Psoas muscle (tissue), 7 donors: ENCODE measurements at regions not wholly inside any gene's neighbourhood (a gene's known extent, or its start where the extent isn't known, plus 50 kb on each side); places are given as distances from the start of the nearest gene placed in this dataset.

Source experiments
- ATAC-seq, 4 donors: fragments of 200-7000 bp; cut with Tn5 transposase; one replicate each; pipeline ENCODE4 v1.9.1; 2020; ENCODE audit warnings: moderate library complexity in 3 of 4, mild to moderate bottlenecking in 2 of 4
- DNase-seq, 2 donors: peaks; one replicate each; pipeline ENCODE4 v3.0.0-alpha.2; 2020
- H3K27ac ChIP-seq: fragments of 200-600 bp; one replicate; pipeline ENCODE4 v1.8.0; 2022
- H3K27me3 ChIP-seq, 3 donors: fragments of 200-600 bp in 1 of 3; one replicate each; pipeline versions ENCODE4 v1.6.1 to v1.8.0; 2013 to 2022; ENCODE audit warnings: low read length in 2 of 3, mild to moderate bottlenecking in 2 of 3, moderate library complexity in 1 of 3; ENCODE audit not compliant: insufficient read depth in 3 of 3
- H3K36me3 ChIP-seq, 2 donors: fragments of 200-600 bp in 1 of 2; one replicate each; pipeline versions ENCODE4 v1.6.1 to v1.8.0; 2013 to 2022; ENCODE audit warnings: low read depth in 1 of 2, mild to moderate bottlenecking in 1 of 2, moderate library complexity in 1 of 2; ENCODE audit not compliant: insufficient read depth in 1 of 2
- H3K4me1 ChIP-seq: fragments of 200-600 bp; one replicate; pipeline ENCODE4 v1.8.0; 2022
- H3K4me3 ChIP-seq: fragments of 200-600 bp; one replicate; pipeline ENCODE4 v1.8.0; 2022; ENCODE audit warnings: mild to moderate bottlenecking
- H3K9me3 ChIP-seq: fragments of 200-600 bp; one replicate; pipeline ENCODE4 v1.8.0; 2022
- WGBS, 3 donors: extraction: QIAGEN DNeasy Blood & Tissue Kit; methylation state at CpG; one replicate each; pipeline versions ENCODE4 v1.1.6 to v1.1.7; 2013; 5-methylcytosine and 5-hydroxymethylcytosine counted together
- intact Hi-C, 2 donors: fragments of 100-400 bp; cut with DNase I; formaldehyde crosslinking; loops; one replicate each; pipeline versions ENCODE4 v1.11.0 to v1.14.2; 2022
- TF ChIP-seq, protein P1 (sequence below): fragments of 200-600 bp; IDR thresholded peaks from one replicate; pipeline ENCODE4 v1.8.0; 2022; ENCODE audit warnings: antibody characterized with exemption
- donor health status: healthy with polysubstance abuse.
- donor health status: DM: no; HTN: no; CAD: no; lungs with moderate emphysema.
- donor health status: Bipolar disorder and iron deficiency.
- donor health status: healthy.
- donor health status: DM: yes; HTN: yes; CAD: no.
- donor health status: DM: no; HTN: no; CAD: no.
- donor health status: DM: yes; HTN: yes; CAD: no.

- no peaks in the 10 kb centered on the region for H3K36me3 ChIP-seq
- no peaks in the 10 kb centered on the region for H3K27me3 ChIP-seq
- H3K27ac ChIP-seq: no peak overlapping the region
- no peak overlapping the region for H3K4me3 ChIP-seq
- no peaks in the 10 kb centered on the region for H3K4me1 ChIP-seq
- WGBS, 3 donors: 21 to 39% (median 28%) methylated on average over 4 of the region's 4 CpGs
- no peaks in the 10 kb centered on the region for H3K9me3 ChIP-seq
- intact Hi-C loops: no loop called here
- ATAC-seq: no peak
- TF ChIP-seq, protein P1, sequence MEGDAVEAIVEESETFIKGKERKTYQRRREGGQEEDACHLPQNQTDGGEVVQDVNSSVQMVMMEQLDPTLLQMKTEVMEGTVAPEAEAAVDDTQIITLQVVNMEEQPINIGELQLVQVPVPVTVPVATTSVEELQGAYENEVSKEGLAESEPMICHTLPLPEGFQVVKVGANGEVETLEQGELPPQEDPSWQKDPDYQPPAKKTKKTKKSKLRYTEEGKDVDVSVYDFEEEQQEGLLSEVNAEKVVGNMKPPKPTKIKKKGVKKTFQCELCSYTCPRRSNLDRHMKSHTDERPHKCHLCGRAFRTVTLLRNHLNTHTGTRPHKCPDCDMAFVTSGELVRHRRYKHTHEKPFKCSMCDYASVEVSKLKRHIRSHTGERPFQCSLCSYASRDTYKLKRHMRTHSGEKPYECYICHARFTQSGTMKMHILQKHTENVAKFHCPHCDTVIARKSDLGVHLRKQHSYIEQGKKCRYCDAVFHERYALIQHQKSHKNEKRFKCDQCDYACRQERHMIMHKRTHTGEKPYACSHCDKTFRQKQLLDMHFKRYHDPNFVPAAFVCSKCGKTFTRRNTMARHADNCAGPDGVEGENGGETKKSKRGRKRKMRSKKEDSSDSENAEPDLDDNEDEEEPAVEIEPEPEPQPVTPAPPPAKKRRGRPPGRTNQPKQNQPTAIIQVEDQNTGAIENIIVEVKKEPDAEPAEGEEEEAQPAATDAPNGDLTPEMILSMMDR: no peak
- no peak for DNase-seq
These were observed 99.4 kb downstream of the DRD1 start for GRCh38 chr5:175344331-175345195.

DNA sequence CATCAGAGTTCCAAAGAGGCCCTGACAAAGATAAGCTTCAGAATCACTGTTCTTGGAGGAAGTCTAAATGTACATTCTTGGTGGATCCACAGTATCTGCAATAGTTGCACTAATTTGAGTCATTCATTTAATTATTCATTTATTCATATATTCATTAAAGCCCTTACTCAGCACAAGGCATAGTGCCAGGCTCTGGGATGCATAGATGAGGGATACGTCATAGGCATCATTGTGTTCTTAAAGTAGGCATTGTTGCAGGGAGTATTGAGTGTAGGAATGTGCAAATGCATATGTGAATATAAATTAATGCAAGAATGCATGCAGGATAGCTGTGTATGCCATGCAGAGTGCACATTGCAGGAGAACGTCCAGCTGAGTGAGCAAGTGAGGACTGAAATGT is 100.7 kb downstream of the DRD1 start:
- WGBS, 3 donors: 62 to 69% (median 67%) methylated on average over 2 of the region's 2 CpGs
- no peaks in the 10 kb centered on the region for H3K4me1 ChIP-seq
- no peaks in the 10 kb centered on the region for H3K27me3 ChIP-seq
- TF ChIP-seq, protein P1: no peak
- DNase-seq (no peak), ATAC-seq (no peak)
- no peaks in the 10 kb centered on the region for H3K9me3 ChIP-seq
- H3K27ac ChIP-seq: no peak overlapping the region
- no peaks in the 10 kb centered on the region for H3K36me3 ChIP-seq
- no peak overlapping the region for H3K4me3 ChIP-seq
- intact Hi-C loops: no loop called here

DNA sequence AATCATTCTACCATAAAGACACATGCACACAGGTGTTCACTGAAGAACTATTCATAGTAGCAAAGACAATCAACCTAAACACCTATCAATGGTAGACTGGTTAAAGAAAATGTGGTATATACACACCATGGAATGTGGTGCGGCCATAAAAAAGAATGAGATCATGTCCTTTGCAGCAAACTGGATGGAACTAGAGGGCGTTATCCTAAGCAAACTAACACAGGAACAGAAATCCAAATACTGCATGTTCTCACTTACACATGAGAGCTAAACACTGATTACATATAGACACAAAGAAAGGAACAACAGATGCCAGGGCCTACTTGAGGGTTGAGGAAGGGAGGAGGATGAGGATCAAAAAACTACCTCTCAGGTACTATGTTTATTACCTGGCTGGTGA is 103.8 kb downstream of the DRD1 start:
- ATAC-seq (no peak), DNase-seq (no peak)
- H3K36me3 ChIP-seq: no peaks in the 10 kb centered on the region
- no peaks in the 10 kb centered on the region for H3K27me3 ChIP-seq
- TF ChIP-seq, protein P1: no peak
- H3K27ac ChIP-seq: no peak overlapping the region
- no peak overlapping the region for H3K4me3 ChIP-seq
- intact Hi-C loops: no loop called here
- 81 to 82% (median 81%) methylated on average over 2 of the region's 2 CpGs for WGBS, 3 donors
- H3K9me3 ChIP-seq: no peaks in the 10 kb centered on the region
- H3K4me1 ChIP-seq: no peaks in the 10 kb centered on the region

DNA sequence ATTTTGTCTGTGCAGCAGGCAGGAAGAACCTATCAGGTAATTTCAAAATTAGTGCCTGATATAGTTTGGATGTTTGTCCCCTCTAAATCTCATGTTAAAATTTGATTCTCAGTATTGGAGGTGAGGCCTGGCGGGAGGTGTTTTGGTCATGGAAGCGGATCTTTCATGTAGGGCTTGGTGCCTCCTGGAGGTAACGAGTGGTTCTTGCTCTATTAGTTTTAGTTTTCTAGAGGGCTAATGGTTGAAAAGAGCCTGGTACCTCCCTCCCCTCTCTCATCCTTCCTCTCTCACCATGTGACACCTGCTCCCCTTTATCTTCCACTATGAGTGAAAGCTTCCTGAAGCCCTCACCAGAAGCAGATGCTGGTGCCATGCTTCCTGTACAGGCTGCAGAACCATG is 106.3 kb downstream of the DRD1 start:
- Histone ChIP-seq H3K9me3 (no peaks in the 10 kb centered on the region), H3K4me3 (no peak overlapping the region), H3K36me3 (no peaks in the 10 kb centered on the region), H3K4me1 (no peaks in the 10 kb centered on the region), H3K27ac (no peak overlapping the region), H3K27me3 (no peaks in the 10 kb centered on the region)
- intact Hi-C loops: no loop called here
- no peak for DNase-seq
- TF ChIP-seq, protein P1: no peak
- no peak for ATAC-seq
- WGBS, 3 donors: 91 to 93% (median 91%) methylated on average over 3 of the region's 3 CpGs

DNA sequence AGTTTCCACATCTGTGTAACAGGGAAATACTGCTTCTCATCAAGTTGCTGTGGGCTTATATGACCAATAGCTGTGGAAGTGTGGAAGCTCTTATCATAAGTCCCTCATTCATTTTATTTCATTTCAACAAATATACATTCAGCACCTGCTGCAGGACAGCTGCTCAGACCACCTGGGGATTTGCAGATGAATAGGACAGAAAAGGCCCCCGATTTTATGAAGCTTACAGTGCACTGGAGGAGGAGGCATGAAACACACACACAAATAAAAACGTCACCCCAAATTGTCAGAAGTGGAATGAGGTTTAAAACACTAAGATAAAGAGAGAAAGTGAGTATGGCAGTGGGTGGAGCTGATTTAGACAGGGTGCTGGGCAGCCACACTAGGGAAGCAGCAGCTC is 107.2 kb downstream of the DRD1 start:
- ATAC-seq: no peak

More for the DNA sequence above, 107.2 kb downstream of the DRD1 start:
- H3K4me3 ChIP-seq: no peak overlapping the region
- H3K27ac ChIP-seq: no peak overlapping the region
- DNase-seq: no peak
- no peaks in the 10 kb centered on the region for H3K36me3 ChIP-seq
- TF ChIP-seq, protein P1: no peak
- 36 to 52% (median 44%) methylated on average over 2 of the region's 2 CpGs for WGBS, 3 donors
- no peaks in the 10 kb centered on the region for H3K27me3 ChIP-seq
- H3K4me1 ChIP-seq: no peaks in the 10 kb centered on the region
- no peaks in the 10 kb centered on the region for H3K9me3 ChIP-seq
- intact Hi-C loops: no loop called here
